HuH-7.5 (cell line): ENCODE measurements at regions not wholly inside any gene's neighbourhood (a gene's known extent, or its start where the extent isn't known, plus 50 kb on each side); places are given as distances from the start of the nearest gene placed in this dataset.
"Not testable (repeated sequence)": the region's sequence is repeated elsewhere in the genome, so short reads cannot be mapped to it uniquely, and the experiment has no call there.

Source experiments
- DNase-seq: peaks from one replicate; pipeline ENCODE4 v3.0.0; 2011; ENCODE audit warnings: low spot score

- no peak for DNase-seq
Measured at GRCh38 chr10:131532745-131533341, 221.3 kb upstream of the TCERG1L start.

- no peak for DNase-seq
Measured at GRCh38 chr10:131533846-131534526, 222.5 kb upstream of the TCERG1L start.

- DNase-seq, result no peak
Measured at GRCh38 chr10:131534836-131535235, 223.3 kb upstream of the TCERG1L start.

GRCh38 chr10:131536676-131537075 lies 225.2 kb upstream of the TCERG1L start:
- DNase-seq, result no peak

- no peak for DNase-seq
Measured at GRCh38 chr10:131537281-131537680, 225.8 kb upstream of the TCERG1L start.

- no peak for DNase-seq
Measured at GRCh38 chr10:131544495-131544894, 233.0 kb upstream of the TCERG1L start.

GRCh38 chr10:131546086-131546810 lies 234.7 kb upstream of the TCERG1L start:
- no peak for DNase-seq

- no peak for DNase-seq
Measured at GRCh38 chr10:131547129-131547799, 235.7 kb upstream of the TCERG1L start.

- DNase-seq, result no peak
Measured at GRCh38 chr10:131548176-131548575, 236.7 kb upstream of the TCERG1L start.

GRCh38 chr10:131549116-131549515 lies 237.6 kb upstream of the TCERG1L start:
- no peak for DNase-seq

- DNase-seq, result no peak
Measured at GRCh38 chr10:131553121-131553520, 241.6 kb upstream of the TCERG1L start.

- no peak for DNase-seq
Measured at GRCh38 chr10:131553581-131553980, 242.1 kb upstream of the TCERG1L start.

- no peak for DNase-seq
Measured at GRCh38 chr10:131554821-131555220, 243.3 kb upstream of the TCERG1L start.

- DNase-seq, result no peak
Measured at GRCh38 chr10:131555406-131555805, 243.9 kb upstream of the TCERG1L start.

GRCh38 chr10:131556061-131556896 lies 244.8 kb upstream of the TCERG1L start:
- no peak for DNase-seq

GRCh38 chr10:131556897-131557495 lies 245.5 kb upstream of the TCERG1L start:
- DNase-seq, result no peak

GRCh38 chr10:131557956-131558355 lies 246.4 kb upstream of the TCERG1L start:
- not testable (repeated sequence) for DNase-seq

GRCh38 chr10:131559450-131559911 lies 248.0 kb upstream of the TCERG1L start:
- DNase-seq, result no peak

GRCh38 chr10:131560166-131560565 lies 248.6 kb upstream of the TCERG1L start:
- no peak for DNase-seq

GRCh38 chr10:131560706-131561355 lies 249.3 kb upstream of the TCERG1L start:
- no peak for DNase-seq

GRCh38 chr10:131561897-131562296 lies 250.4 kb upstream of the TCERG1L start:
- DNase-seq, result no peak
